SU-DHL-6 (cell line): ENCODE measurements at regions not wholly inside any gene's neighbourhood (a gene's known extent, or its start where the extent isn't known, plus 50 kb on each side); places are given as distances from the start of the nearest gene placed in this dataset.
A peak's percentile ranks its signal among the peaks of the same experiment; 100 is the strongest.

Experiments
- H2AFZ ChIP-seq: fragments of 200-600 bp; sonication (generic); 2 replicates; pipeline ENCODE4 v1.6.1; 2014; ENCODE audit warnings: low read depth, mild to moderate bottlenecking, moderate library complexity, mixed read lengths, antibody characterized with exemption, low read length; ENCODE audit not compliant: severe bottlenecking
- H3F3A ChIP-seq: fragments of 200-600 bp; shearing (Covaris generic); 2 replicates; pipeline ENCODE4 v1.6.0; 2016; ENCODE audit warnings: antibody characterized with exemption, mild to moderate bottlenecking; ENCODE audit not compliant: insufficient read depth
- H3K27ac ChIP-seq: fragments of 200-600 bp; sonication (generic); 2 replicates; pipeline ENCODE4 v1.5.1; 2016; ENCODE audit warnings: low read depth, mild to moderate bottlenecking, low read length, moderate library complexity, mixed read lengths
- H3K27me3 ChIP-seq: fragments of 200-600 bp; sonication (generic), shearing (Covaris generic); 2 replicates; pipeline ENCODE4 v1.6.0; 2014; ENCODE audit warnings: mild to moderate bottlenecking, low read length
- H3K36me3 ChIP-seq: fragments of 200-600 bp; sonication (generic); 2 replicates; pipeline ENCODE4 v1.6.1; 2014; ENCODE audit warnings: mild to moderate bottlenecking, low read length, mixed read lengths
- H3K4me2 ChIP-seq: fragments of 300-600, 200-600 bp; shearing (Covaris generic), sonication (generic); 2 replicates; pipeline ENCODE4 v1.6.0; 2014; ENCODE audit warnings: low read length, low read depth, mild to moderate bottlenecking; ENCODE audit not compliant: poor library complexity, severe bottlenecking
- H3K4me3 ChIP-seq: fragments of 200-600 bp; sonication (generic); 2 replicates; pipeline ENCODE4 v1.5.1; 2014; ENCODE audit warnings: antibody characterized with exemption, low read length, mild to moderate bottlenecking, mixed read lengths; ENCODE audit not compliant: insufficient read depth, poor library complexity, severe bottlenecking
- H3K79me2 ChIP-seq: fragments of 200-600 bp; sonication (generic); 2 replicates; pipeline ENCODE4 v1.6.1; 2014; ENCODE audit warnings: mild to moderate bottlenecking, low read length, moderate library complexity; ENCODE audit not compliant: insufficient read depth
- H3K9ac ChIP-seq: fragments of 200-600 bp; sonication (generic); 2 replicates; pipeline ENCODE4 v1.7.0; 2014; ENCODE audit warnings: mild to moderate bottlenecking, low read length
- H3K9me2 ChIP-seq: fragments of 200-600 bp; sonication (generic); replicated peaks from 2 replicates; pipeline ENCODE4 v1.6.1; 2014; ENCODE audit warnings: low read length; ENCODE audit not compliant: insufficient read depth
- H3K9me3 ChIP-seq: fragments of 200-600 bp; sonication (generic); 2 replicates; pipeline ENCODE4 v1.6.1; 2014; ENCODE audit warnings: low read length, mixed read lengths; ENCODE audit not compliant: insufficient read depth
- H4K20me1 ChIP-seq: fragments of 200-600 bp; sonication (generic); 2 replicates; pipeline ENCODE4 v1.6.1; 2014; ENCODE audit warnings: low read depth, mild to moderate bottlenecking, antibody characterized with exemption, low read length, moderate library complexity, mixed read lengths
- CTCF ChIP-seq: fragments of 200-600 bp; sonication (generic); IDR thresholded peaks from one replicate; pipeline ENCODE4 v1.5.1; 2017; ENCODE audit warnings: antibody characterized with exemption, mild to moderate bottlenecking, low read length, moderate library complexity; ENCODE audit not compliant: insufficient read depth, poor library complexity, severe bottlenecking
- EZH2phosphoT487 ChIP-seq: fragments of 200-600 bp; sonication (generic), shearing (Covaris generic); conservative IDR thresholded peaks from 2 replicates; pipeline ENCODE4 v1.6.1; 2018; ENCODE audit warnings: mild to moderate bottlenecking, antibody characterized with exemption, low read length, moderate library complexity, mixed read lengths

DNA sequence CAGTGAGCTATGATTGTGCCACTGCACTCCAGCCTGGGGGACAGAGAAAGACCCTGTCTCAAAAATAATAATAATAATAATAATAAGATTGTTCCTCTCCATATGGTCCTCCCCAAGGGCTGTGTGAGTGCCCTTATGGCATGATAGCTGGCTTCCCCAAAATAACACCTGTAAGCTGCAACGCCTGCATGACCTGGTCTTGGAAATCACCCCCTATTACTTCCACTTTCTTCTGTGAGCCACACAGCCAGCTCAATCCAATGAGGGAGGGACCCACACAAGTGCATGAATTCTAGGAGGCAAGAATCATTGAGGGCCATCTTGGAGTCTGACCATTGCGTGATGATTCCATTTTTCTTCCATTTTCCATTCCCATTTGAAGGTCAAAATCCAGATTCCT, 82.7 kb upstream of the CALN1 start:
- TF ChIP-seq CTCF (no peak), EZH2phosphoT487 (no peak)
- H3K9me3 ChIP-seq: 0 out of 2 replicates have a peak, but pooled peaks cover 4% of the 10 kb centered on the region
- H3K9me2 ChIP-seq: no peaks in the 10 kb centered on the region
- H3K4me2 ChIP-seq: no peak overlapping the region
- H3K4me3 ChIP-seq: no peak overlapping the region
- H3K36me3 ChIP-seq: no peaks in the 10 kb centered on the region
- no peaks in the 10 kb centered on the region for H3F3A ChIP-seq
- no peaks in the 10 kb centered on the region for H3K27me3 ChIP-seq
- H2AFZ ChIP-seq: no peak overlapping the region
- H3K9ac ChIP-seq: no peak overlapping the region
- H3K27ac ChIP-seq: no peak overlapping the region
- no peaks in the 10 kb centered on the region for H3K79me2 ChIP-seq
- H4K20me1 ChIP-seq: no peaks in the 10 kb centered on the region

GRCh38 chr7:72493850-72494661, 81.9 kb upstream of the CALN1 start:
- TF ChIP-seq EZH2phosphoT487 (no peak), CTCF (peak; percentile 76)
- no peak overlapping the region for H3K4me2 ChIP-seq
- H3K27ac ChIP-seq: no peak overlapping the region
- H3F3A ChIP-seq: no peaks in the 10 kb centered on the region
- H3K9me2 ChIP-seq: no peaks in the 10 kb centered on the region
- H3K79me2 ChIP-seq: no peaks in the 10 kb centered on the region
- no peaks in the 10 kb centered on the region for H3K27me3 ChIP-seq
- no peaks in the 10 kb centered on the region for H3K36me3 ChIP-seq
- H3K9me3 ChIP-seq: 0 out of 2 replicates have a peak, but pooled peaks cover 4% of the 10 kb centered on the region
- no peaks in the 10 kb centered on the region for H4K20me1 ChIP-seq
- H3K4me3 ChIP-seq: no peak overlapping the region
- H2AFZ ChIP-seq: no peak overlapping the region
- H3K9ac ChIP-seq: no peak overlapping the region

DNA sequence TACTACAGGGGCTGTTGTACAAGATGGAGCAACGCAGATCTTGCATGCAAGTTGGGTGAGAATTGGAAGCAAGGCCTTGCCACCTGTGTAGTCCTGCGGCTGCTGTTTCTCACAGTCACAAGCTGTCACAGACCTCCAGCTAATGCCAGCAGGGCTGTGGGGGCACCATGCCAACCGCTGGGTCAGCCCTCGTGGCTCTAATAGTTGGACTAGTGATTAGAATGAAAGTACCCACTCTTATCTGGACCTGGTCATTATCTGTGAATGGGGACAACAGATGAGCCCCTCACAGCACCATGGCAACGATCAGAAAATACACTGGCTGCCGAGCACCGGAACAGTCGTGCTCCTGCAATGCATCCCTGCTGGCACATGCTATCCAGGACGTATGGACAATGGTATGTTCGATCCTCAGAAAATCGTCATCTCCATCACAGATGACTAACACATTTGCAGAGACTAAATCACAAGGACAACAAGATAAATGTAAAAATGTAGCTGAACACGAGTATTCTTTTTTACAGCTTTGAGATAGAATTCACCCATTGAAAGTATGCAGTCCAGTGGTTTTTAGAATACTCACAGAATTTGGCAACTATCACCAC, 80.4 kb upstream of the CALN1 start:
- Histone ChIP-seq H3K9ac (no peak overlapping the region), H3K9me3 (0 out of 2 replicates have a peak, but pooled peaks cover 1% of the 10 kb centered on the region), H2AFZ (no peak overlapping the region), H3K4me2 (no peak overlapping the region), H3K9me2 (no peaks in the 10 kb centered on the region), H4K20me1 (no peaks in the 10 kb centered on the region), H3F3A (no peaks in the 10 kb centered on the region), H3K27ac (no peak overlapping the region), H3K4me3 (no peak overlapping the region), H3K36me3 (no peaks in the 10 kb centered on the region), H3K79me2 (no peaks in the 10 kb centered on the region), H3K27me3 (no peaks in the 10 kb centered on the region)
- TF ChIP-seq CTCF (no peak), EZH2phosphoT487 (no peak)
